Testis (tissue), 2 donors: ENCODE measurements at regions not wholly inside any gene's neighbourhood (a gene's known extent, or its start where the extent isn't known, plus 50 kb on each side); places are given as distances from the start of the nearest gene placed in this dataset.

ENCODE experiments used
- CTCF ChIP-seq, 3 experiments: fragments of 450-650 bp in 2 of 3; fragments of 200-600 bp in 1 of 3; sonication (generic) in 1 of 3; IDR thresholded peaks; one replicate each; pipeline ENCODE4 v1.5.1; 2016 to 2019; ENCODE audit warnings: antibody characterized with exemption in 3 of 3, mild to moderate bottlenecking in 2 of 3, moderate library complexity in 1 of 3
- POLR2A ChIP-seq: fragments of 450-650 bp; IDR thresholded peaks from one replicate; pipeline ENCODE4 v1.6.1; 2017; ENCODE audit warnings: antibody characterized with exemption, mild to moderate bottlenecking, moderate library complexity

GRCh38 chr4:132493476-132493875 lies 655.6 kb upstream of the PCDH10 start:
- TF ChIP-seq CTCF (IDR thresholded peaks at IDR 0.05) (no peak), POLR2A (no peak)
